Esophagus (tissue), 2 donors: ENCODE measurements at regions not wholly inside any gene's neighbourhood (a gene's known extent, or its start where the extent isn't known, plus 50 kb on each side); places are given as distances from the start of the nearest gene placed in this dataset.

ENCODE experiments used
- H3K27ac ChIP-seq, 2 donors: one replicate each; pipeline ENCODE4 v1.5.1; 2013; ENCODE audit warnings: low read depth in 2 of 2, mild to moderate bottlenecking in 2 of 2, inconsistent platforms in 1 of 2, low read length in 1 of 2, moderate library complexity in 1 of 2
- H3K27me3 ChIP-seq, 2 donors: one replicate each; pipeline ENCODE4 v1.6.1; 2013; ENCODE audit warnings: low read length in 2 of 2, control low read depth in 1 of 2, mild to moderate bottlenecking in 1 of 2; ENCODE audit not compliant: insufficient read depth in 2 of 2, control insufficient read depth in 1 of 2
- H3K36me3 ChIP-seq, 2 donors: one replicate each; pipeline ENCODE4 v1.6.1; 2013; ENCODE audit warnings: low read length in 1 of 2; ENCODE audit not compliant: control insufficient read depth in 2 of 2, insufficient read depth in 2 of 2
- H3K4me1 ChIP-seq, 2 donors: one replicate each; pipeline ENCODE4 v1.6.1; 2013; ENCODE audit warnings: low read length in 1 of 2; ENCODE audit not compliant: control insufficient read depth in 2 of 2, insufficient read depth in 2 of 2
- H3K4me3 ChIP-seq, 2 donors: one replicate each; pipeline ENCODE4 v1.5.1; 2013; ENCODE audit warnings: low read length in 2 of 2, mild to moderate bottlenecking in 2 of 2, low read depth in 1 of 2, moderate library complexity in 1 of 2
- H3K9me3 ChIP-seq, 2 donors: one replicate each; pipeline ENCODE4 v1.6.1; 2013; ENCODE audit warnings: mild to moderate bottlenecking in 2 of 2, low read depth in 1 of 2, low read length in 1 of 2, moderate library complexity in 1 of 2; ENCODE audit not compliant: control insufficient read depth in 2 of 2, insufficient read depth in 1 of 2
- WGBS, 2 donors: extraction: QIAGEN DNeasy Blood & Tissue Kit; methylation state at CpG; one replicate each; pipeline ENCODE4 v1.1.7; 2013; 5-methylcytosine and 5-hydroxymethylcytosine counted together
- donor health status: healthy with polysubstance abuse.
- donor health status: Bipolar disorder and iron deficiency.

- no peak overlapping the region for H3K27ac ChIP-seq
- H3K36me3 ChIP-seq: no peaks in the 10 kb centered on the region
- WGBS, 2 donors: 74 to 81% methylated on average over 5 of the region's 5 CpGs
- H3K4me1 ChIP-seq: no peaks in the 10 kb centered on the region
- no peaks in the 10 kb centered on the region for H3K27me3 ChIP-seq
- no peak overlapping the region for H3K4me3 ChIP-seq
- H3K9me3 ChIP-seq: no peaks in the 10 kb centered on the region
These were observed 197.0 kb upstream of the KCNH8 start for GRCh38 chr3:18951333-18951732.

- H3K27ac ChIP-seq: no peak overlapping the region
- WGBS, 2 donors: 30 to 34% methylated on average over 2 of the region's 2 CpGs
- no peaks in the 10 kb centered on the region for H3K4me1 ChIP-seq
- H3K4me3 ChIP-seq: no peak overlapping the region
- no peaks in the 10 kb centered on the region for H3K36me3 ChIP-seq
- peaks cover 0 to 3% of the 10 kb centered on the region in 2 donors for H3K9me3 ChIP-seq
- H3K27me3 ChIP-seq: no peaks in the 10 kb centered on the region
These were observed 201.8 kb upstream of the KCNH8 start for GRCh38 chr3:18946524-18946923.

- Histone ChIP-seq H3K4me3 (no peak overlapping the region), H3K4me1 (no peaks in the 10 kb centered on the region), H3K27me3 (no peaks in the 10 kb centered on the region), H3K9me3 (no peaks in the 10 kb centered on the region), H3K27ac (no peak overlapping the region), H3K36me3 (no peaks in the 10 kb centered on the region)
These were observed 210.7 kb upstream of the KCNH8 start for GRCh38 chr3:18937574-18937973.

GRCh38 chr3:18919158-18919557, 229.2 kb upstream of the KCNH8 start:
- H3K4me3 ChIP-seq: no peak overlapping the region
- H3K9me3 ChIP-seq: no peaks in the 10 kb centered on the region
- H3K27me3 ChIP-seq: no peaks in the 10 kb centered on the region
- H3K4me1 ChIP-seq: no peaks in the 10 kb centered on the region
- WGBS, 2 donors: 81 to 84% methylated on average over 1 of the region's 1 CpG
- no peak overlapping the region for H3K27ac ChIP-seq
- no peaks in the 10 kb centered on the region for H3K36me3 ChIP-seq

GRCh38 chr3:18917923-18918322, 230.4 kb upstream of the KCNH8 start:
- Histone ChIP-seq H3K27ac (no peak overlapping the region), H3K4me1 (no peaks in the 10 kb centered on the region), H3K4me3 (no peak overlapping the region), H3K27me3 (no peaks in the 10 kb centered on the region), H3K36me3 (no peaks in the 10 kb centered on the region), H3K9me3 (no peaks in the 10 kb centered on the region)
- WGBS, 2 donors: 70 to 79% methylated on average over 1 of the region's 1 CpG

GRCh38 chr3:18902081-18902793, 246.1 kb upstream of the KCNH8 start:
- no peak overlapping the region for H3K27ac ChIP-seq

GRCh38 chr3:18901571-18901970, 246.7 kb upstream of the KCNH8 start:
- Histone ChIP-seq H3K9me3 (no peaks in the 10 kb centered on the region), H3K27ac (no peak overlapping the region), H3K4me3 (no peak overlapping the region), H3K36me3 (no peaks in the 10 kb centered on the region), H3K27me3 (no peaks in the 10 kb centered on the region), H3K4me1 (no peaks in the 10 kb centered on the region)
- 61 to 66% methylated on average over 2 of the region's 2 CpGs for WGBS, 2 donors

More at GRCh38 chr3:18902081-18902793, 246.1 kb upstream of the KCNH8 start:
- 79 to 84% methylated on average over 2 of the region's 2 CpGs for WGBS, 2 donors
- no peaks in the 10 kb centered on the region for H3K27me3 ChIP-seq
- no peaks in the 10 kb centered on the region for H3K36me3 ChIP-seq
- H3K9me3 ChIP-seq: no peaks in the 10 kb centered on the region
- no peaks in the 10 kb centered on the region for H3K4me1 ChIP-seq
- H3K4me3 ChIP-seq: no peak overlapping the region

- no peak overlapping the region for H3K27ac ChIP-seq
- no peaks in the 10 kb centered on the region for H3K27me3 ChIP-seq
- H3K36me3 ChIP-seq: no peaks in the 10 kb centered on the region
- no peaks in the 10 kb centered on the region for H3K9me3 ChIP-seq
- no peaks in the 10 kb centered on the region for H3K4me1 ChIP-seq
- no peak overlapping the region for H3K4me3 ChIP-seq
- 30 to 33% methylated on average over 3 of the region's 3 CpGs for WGBS, 2 donors
These were observed 247.3 kb upstream of the KCNH8 start for GRCh38 chr3:18900994-18901393.

GRCh38 chr3:18898911-18899310, 249.4 kb upstream of the KCNH8 start:
- WGBS, 2 donors: 63 to 69% methylated on average over 1 of the region's 1 CpG
- Histone ChIP-seq H3K36me3 (no peaks in the 10 kb centered on the region), H3K4me3 (no peak overlapping the region), H3K9me3 (no peaks in the 10 kb centered on the region), H3K4me1 (no peaks in the 10 kb centered on the region), H3K27me3 (no peaks in the 10 kb centered on the region), H3K27ac (no peak overlapping the region)

- H3K27me3 ChIP-seq: no peaks in the 10 kb centered on the region
- no peaks in the 10 kb centered on the region for H3K4me1 ChIP-seq
- H3K4me3 ChIP-seq: no peak overlapping the region
- no peaks in the 10 kb centered on the region for H3K36me3 ChIP-seq
- H3K9me3 ChIP-seq: no peaks in the 10 kb centered on the region
- 51% methylated on average over 1 of the region's 1 CpG for WGBS, 2 donors
- no peak overlapping the region for H3K27ac ChIP-seq
These were observed 255.6 kb upstream of the KCNH8 start for GRCh38 chr3:18892756-18893155.
